HL-60 (cell line): ENCODE measurements at regions not wholly inside any gene's neighbourhood (a gene's known extent, or its start where the extent isn't known, plus 50 kb on each side); places are given as distances from the start of the nearest gene placed in this dataset.

Source experiments
- GABPA ChIP-seq: IDR thresholded peaks from 2 replicates; pipeline ENCODE4 v1.6.1; 2012; ENCODE audit warnings: low read depth
- POLR2AphosphoS5 ChIP-seq: IDR thresholded peaks from 2 replicates; pipeline ENCODE4 v1.6.1; 2012; ENCODE audit warnings: low read depth
- TF ChIP-seq, protein P1 (sequence below): IDR thresholded peaks from 2 replicates; pipeline ENCODE4 v1.6.1; 2012; ENCODE audit warnings: low read depth; ENCODE audit not compliant: insufficient replicate concordance
- TF ChIP-seq, protein P2 (sequence below): IDR thresholded peaks from one replicate; pipeline ENCODE4 v1.5.1; 2011; ENCODE audit warnings: low read length, control low read depth, inconsistent platforms; ENCODE audit not compliant: insufficient read depth

DNA sequence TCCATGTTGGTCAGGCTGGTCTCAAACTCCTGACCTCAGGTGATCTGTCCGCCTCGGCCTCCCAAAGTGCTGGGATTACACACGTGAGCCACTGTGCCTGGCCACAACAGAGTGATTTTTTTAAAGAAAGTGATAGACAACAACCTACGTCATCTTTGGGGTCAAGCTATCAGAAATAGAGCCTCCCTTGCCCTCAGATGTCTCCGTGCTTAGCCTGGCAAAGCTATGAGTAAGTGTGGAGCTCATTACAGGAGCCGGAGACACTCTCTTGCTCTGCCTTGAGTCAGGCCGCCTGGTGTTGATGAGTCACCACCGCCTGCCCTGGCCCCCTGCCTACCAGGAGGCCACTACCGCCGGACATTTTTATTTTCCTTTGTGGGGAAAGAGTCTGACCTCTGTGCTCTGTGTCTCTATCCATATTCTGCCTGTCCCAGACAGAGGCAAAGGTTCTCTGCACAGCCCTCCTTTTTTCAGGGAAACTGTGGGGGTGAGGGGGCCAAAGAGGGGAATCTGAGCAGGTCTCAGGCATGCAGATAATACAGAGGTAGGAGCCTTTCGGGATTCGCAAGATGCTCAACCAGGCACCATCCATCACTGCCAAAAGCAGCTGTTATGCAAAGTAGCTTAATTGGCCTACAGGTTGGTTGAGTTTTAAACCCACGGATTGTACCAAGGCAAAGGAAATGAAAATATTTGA lies 123.7 kb upstream of the CPEB4 start:
- TF ChIP-seq, protein P1, sequence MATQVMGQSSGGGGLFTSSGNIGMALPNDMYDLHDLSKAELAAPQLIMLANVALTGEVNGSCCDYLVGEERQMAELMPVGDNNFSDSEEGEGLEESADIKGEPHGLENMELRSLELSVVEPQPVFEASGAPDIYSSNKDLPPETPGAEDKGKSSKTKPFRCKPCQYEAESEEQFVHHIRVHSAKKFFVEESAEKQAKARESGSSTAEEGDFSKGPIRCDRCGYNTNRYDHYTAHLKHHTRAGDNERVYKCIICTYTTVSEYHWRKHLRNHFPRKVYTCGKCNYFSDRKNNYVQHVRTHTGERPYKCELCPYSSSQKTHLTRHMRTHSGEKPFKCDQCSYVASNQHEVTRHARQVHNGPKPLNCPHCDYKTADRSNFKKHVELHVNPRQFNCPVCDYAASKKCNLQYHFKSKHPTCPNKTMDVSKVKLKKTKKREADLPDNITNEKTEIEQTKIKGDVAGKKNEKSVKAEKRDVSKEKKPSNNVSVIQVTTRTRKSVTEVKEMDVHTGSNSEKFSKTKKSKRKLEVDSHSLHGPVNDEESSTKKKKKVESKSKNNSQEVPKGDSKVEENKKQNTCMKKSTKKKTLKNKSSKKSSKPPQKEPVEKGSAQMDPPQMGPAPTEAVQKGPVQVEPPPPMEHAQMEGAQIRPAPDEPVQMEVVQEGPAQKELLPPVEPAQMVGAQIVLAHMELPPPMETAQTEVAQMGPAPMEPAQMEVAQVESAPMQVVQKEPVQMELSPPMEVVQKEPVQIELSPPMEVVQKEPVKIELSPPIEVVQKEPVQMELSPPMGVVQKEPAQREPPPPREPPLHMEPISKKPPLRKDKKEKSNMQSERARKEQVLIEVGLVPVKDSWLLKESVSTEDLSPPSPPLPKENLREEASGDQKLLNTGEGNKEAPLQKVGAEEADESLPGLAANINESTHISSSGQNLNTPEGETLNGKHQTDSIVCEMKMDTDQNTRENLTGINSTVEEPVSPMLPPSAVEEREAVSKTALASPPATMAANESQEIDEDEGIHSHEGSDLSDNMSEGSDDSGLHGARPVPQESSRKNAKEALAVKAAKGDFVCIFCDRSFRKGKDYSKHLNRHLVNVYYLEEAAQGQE, result no peak
- TF ChIP-seq, protein P2, sequence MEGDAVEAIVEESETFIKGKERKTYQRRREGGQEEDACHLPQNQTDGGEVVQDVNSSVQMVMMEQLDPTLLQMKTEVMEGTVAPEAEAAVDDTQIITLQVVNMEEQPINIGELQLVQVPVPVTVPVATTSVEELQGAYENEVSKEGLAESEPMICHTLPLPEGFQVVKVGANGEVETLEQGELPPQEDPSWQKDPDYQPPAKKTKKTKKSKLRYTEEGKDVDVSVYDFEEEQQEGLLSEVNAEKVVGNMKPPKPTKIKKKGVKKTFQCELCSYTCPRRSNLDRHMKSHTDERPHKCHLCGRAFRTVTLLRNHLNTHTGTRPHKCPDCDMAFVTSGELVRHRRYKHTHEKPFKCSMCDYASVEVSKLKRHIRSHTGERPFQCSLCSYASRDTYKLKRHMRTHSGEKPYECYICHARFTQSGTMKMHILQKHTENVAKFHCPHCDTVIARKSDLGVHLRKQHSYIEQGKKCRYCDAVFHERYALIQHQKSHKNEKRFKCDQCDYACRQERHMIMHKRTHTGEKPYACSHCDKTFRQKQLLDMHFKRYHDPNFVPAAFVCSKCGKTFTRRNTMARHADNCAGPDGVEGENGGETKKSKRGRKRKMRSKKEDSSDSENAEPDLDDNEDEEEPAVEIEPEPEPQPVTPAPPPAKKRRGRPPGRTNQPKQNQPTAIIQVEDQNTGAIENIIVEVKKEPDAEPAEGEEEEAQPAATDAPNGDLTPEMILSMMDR, result no peak
- no peak for TF ChIP-seq POLR2AphosphoS5
- TF ChIP-seq GABPA, result no peak
